H54 (cell line): ENCODE measurements at regions not wholly inside any gene's neighbourhood (a gene's known extent, or its start where the extent isn't known, plus 50 kb on each side); places are given as distances from the start of the nearest gene placed in this dataset.

Experiments used
- DNase-seq: peaks from one replicate; pipeline ENCODE4 v3.0.0; 2011; ENCODE audit warnings: low spot score, mixed read lengths; ENCODE audit not compliant: insufficient read length
- FAIRE-seq: peaks from 3 replicates; lab custom pipeline; 2011; peaks lifted over from hg19 to GRCh38; lab: Jason Lieb, UNC
- POLR2A ChIP-seq: IDR thresholded peaks from 2 replicates; pipeline ENCODE4 v1.6.1; 2011; ENCODE audit warnings: low read depth, mild to moderate bottlenecking, low read length

- DNase-seq (no peak), FAIRE-seq (no peak)
- no peak for TF ChIP-seq POLR2A
These were observed 575.5 kb upstream of the KCNMB2 start for GRCh38 chr3:177960722-177961121.

DNA sequence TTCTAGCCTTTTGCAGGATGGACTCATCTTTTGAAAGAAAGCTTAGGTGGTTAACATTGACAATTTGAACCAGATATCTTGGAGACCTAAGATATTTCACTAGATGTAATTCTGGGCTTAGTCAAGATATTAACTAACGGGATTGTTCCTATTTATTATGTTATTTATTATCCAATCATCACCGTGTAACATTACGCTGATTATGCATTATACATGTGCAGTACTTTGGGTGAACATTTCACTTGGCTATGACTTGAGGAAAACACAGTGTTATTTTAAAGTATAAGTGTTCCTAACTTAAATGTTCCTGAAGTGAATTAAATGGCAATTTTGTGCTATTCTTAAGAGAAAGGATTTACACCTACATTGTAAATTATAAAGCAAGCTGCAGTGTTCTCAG, 574.5 kb upstream of the KCNMB2 start:
- FAIRE-seq: no peak
- TF ChIP-seq POLR2A: no peak
- no peak for DNase-seq

- no peak for TF ChIP-seq POLR2A
- DNase-seq (no peak), FAIRE-seq (no peak)
These were observed 569.7 kb upstream of the KCNMB2 start for GRCh38 chr3:177966493-177966892.

GRCh38 chr3:177968891-177969290, 567.3 kb upstream of the KCNMB2 start:
- FAIRE-seq: peak; percentile 50
- no peak for TF ChIP-seq POLR2A

GRCh38 chr3:177973241-177973840, 562.9 kb upstream of the KCNMB2 start:
- FAIRE-seq (no peak), DNase-seq (no peak)
- no peak for TF ChIP-seq POLR2A

More at GRCh38 chr3:177968891-177969290, 567.3 kb upstream of the KCNMB2 start:
- DNase-seq: no peak

GRCh38 chr3:177976241-177976640, 560.0 kb upstream of the KCNMB2 start:
- FAIRE-seq (no peak), DNase-seq (no peak)
- no peak for TF ChIP-seq POLR2A

GRCh38 chr3:177976866-177977265, 559.4 kb upstream of the KCNMB2 start:
- DNase-seq (no peak), FAIRE-seq (peak; percentile 67)
- TF ChIP-seq POLR2A: no peak

DNA sequence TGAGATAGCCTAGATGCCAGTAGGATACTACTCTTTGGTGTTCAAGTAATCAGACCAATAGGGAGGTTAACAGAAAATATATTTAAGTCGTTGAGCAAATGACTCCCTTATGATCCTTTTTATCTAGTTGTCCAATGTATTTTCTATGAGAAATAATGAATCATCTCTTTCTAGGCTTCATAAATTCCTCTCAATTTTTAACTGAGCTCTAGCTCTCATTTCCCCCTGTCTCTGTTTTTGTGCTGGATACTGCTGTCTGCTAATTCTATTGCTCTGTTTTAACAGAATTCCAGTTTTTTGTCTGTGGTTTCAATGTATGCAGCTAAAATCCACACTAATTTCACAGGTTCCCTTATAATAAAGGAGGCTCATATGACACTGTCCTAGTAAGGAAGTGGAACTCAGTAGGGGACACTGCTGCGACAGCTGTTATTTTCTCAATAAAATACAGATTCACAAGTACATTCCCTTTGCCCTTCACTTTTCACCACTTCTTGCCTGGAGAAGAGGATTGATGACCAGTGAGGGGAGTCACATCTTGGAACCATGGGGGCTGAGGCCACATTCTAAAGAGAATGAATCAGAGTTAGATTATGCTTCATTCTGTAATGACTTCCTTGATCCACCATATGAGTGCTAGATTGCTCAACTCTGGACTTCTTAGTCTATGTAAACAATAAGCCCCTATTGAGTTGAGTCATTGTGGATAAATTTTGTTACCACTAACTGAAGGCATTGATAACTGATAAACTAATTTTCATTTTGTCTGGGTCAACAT, 558.7 kb upstream of the KCNMB2 start:
- DNase-seq (peak; percentile 25), FAIRE-seq (peak; percentile 96)
- no peak for TF ChIP-seq POLR2A

GRCh38 chr3:177978946-177979345, 557.3 kb upstream of the KCNMB2 start:
- no peak for TF ChIP-seq POLR2A
- DNase-seq: no peak
- peak; percentile 55 for FAIRE-seq

DNA sequence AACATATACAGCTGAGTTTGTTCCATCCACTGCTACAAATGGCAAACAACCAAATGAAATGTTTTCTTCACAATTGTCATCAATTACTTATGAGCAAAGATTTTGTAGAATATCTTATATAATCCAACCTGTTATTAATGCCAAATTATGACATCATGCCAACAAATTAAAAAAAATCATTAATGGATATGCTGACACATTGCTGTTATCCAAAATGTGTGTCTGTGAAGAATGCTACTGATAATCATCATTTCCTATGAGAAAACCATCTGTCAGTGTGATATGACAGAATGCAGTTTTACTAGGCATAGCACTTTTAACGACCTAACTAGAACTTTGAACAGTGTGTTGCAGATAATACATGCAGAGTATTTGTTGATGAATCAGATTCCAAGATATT, 556.5 kb upstream of the KCNMB2 start:
- no peak for TF ChIP-seq POLR2A
- FAIRE-seq: peak; percentile 67
- DNase-seq: no peak

- no peak for TF ChIP-seq POLR2A
- DNase-seq (no peak), FAIRE-seq (peak; percentile 65)
These were observed 554.7 kb upstream of the KCNMB2 start for GRCh38 chr3:177981576-177981975.

DNA sequence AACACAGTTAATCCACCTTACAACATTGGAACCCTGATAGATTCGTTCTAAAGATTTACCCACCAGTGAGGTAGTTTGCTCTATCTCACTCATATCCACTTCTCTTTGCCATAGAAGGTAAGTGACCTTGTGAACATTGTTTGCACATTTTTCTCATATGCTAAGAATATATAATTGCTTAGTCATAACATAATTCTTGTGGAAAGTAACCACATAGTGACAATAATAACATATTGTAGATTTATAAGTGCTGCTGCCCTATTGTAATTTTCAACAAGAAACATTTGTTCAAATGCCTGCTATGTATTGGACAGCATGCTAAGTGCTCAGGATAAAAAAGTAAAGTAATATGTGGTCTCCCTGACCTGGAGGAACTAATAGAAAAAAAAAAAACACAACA, 554.2 kb upstream of the KCNMB2 start:
- FAIRE-seq (peak; percentile 95), DNase-seq (no peak)
- TF ChIP-seq POLR2A: no peak

DNA sequence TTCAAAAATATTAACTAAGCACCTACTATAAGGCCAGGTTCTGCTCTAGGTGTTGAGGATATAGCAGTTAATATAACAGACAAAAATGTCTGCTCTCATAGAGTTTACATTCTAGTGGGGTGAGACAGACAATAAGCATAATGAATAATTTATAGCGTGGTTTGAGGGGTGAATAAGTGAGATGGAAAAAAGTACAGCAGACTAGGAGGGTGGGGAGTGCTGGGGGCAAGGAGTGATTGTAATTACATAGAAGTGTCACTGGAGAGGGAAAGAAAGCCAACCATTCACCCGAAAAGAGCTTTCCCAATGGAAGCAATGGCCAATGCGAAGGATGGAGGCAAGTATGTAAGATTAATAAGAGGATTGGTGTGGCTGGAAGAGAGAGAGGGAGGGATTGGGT, 552.9 kb upstream of the KCNMB2 start:
- FAIRE-seq (no peak), DNase-seq (no peak)
- no peak for TF ChIP-seq POLR2A

GRCh38 chr3:177992993-177993970, 543.0 kb upstream of the KCNMB2 start:
- DNase-seq (no peak), FAIRE-seq (no peak)
- TF ChIP-seq POLR2A: no peak
